ENCODE measurements at regions not wholly inside any gene's neighbourhood (a gene's known extent, or its start where the extent isn't known, plus 50 kb on each side); places are given as distances from the start of the nearest gene placed in this dataset.

GRCh38 chr17:71375948-71376347 is 744.9 kb upstream of the SOX9 start:
- FAIRE-seq, result no peak

- no peak for FAIRE-seq
Observed at GRCh38 chr17:71376933-71377332, 743.9 kb upstream of the SOX9 start.

GRCh38 chr17:71378036-71378435 is 742.8 kb upstream of the SOX9 start:
- FAIRE-seq, result no peak

GRCh38 chr17:71378741-71379140 is 742.1 kb upstream of the SOX9 start:
- no peak for FAIRE-seq

- no peak for FAIRE-seq
Observed at GRCh38 chr17:71379512-71379911, 741.3 kb upstream of the SOX9 start.

- FAIRE-seq, result no peak
Observed at GRCh38 chr17:71380535-71380934, 740.3 kb upstream of the SOX9 start.

GRCh38 chr17:71380936-71381335 is 739.9 kb upstream of the SOX9 start:
- no peak for FAIRE-seq

- FAIRE-seq, result no peak
Observed at GRCh38 chr17:71383091-71383490, 737.7 kb upstream of the SOX9 start.

GRCh38 chr17:71387456-71387855 is 733.4 kb upstream of the SOX9 start:
- FAIRE-seq, result no peak

- no peak for FAIRE-seq
Observed at GRCh38 chr17:71392715-71393567, 727.9 kb upstream of the SOX9 start.

GRCh38 chr17:71395901-71396300 is 724.9 kb upstream of the SOX9 start:
- FAIRE-seq, result no peak

GRCh38 chr17:71396711-71397110 is 724.1 kb upstream of the SOX9 start:
- FAIRE-seq, result no peak

- no peak for FAIRE-seq
Observed at GRCh38 chr17:71398025-71398424, 722.8 kb upstream of the SOX9 start.

- FAIRE-seq, result no peak
Observed at GRCh38 chr17:71398800-71399219, 722.0 kb upstream of the SOX9 start.

GRCh38 chr17:71399221-71399620 is 721.6 kb upstream of the SOX9 start:
- FAIRE-seq, result no peak

GRCh38 chr17:71399649-71400048 is 721.2 kb upstream of the SOX9 start:
- no peak for FAIRE-seq

GRCh38 chr17:71402007-71402406 is 718.8 kb upstream of the SOX9 start:
- FAIRE-seq, result no peak

- FAIRE-seq, result no peak
Observed at GRCh38 chr17:71402661-71403141, 718.1 kb upstream of the SOX9 start.

GRCh38 chr17:71405101-71405500 is 715.7 kb upstream of the SOX9 start:
- FAIRE-seq, result no peak

- FAIRE-seq, result no peak
Observed at GRCh38 chr17:71407981-71408380, 712.8 kb upstream of the SOX9 start.

GRCh38 chr17:71409137-71409536 is 711.7 kb upstream of the SOX9 start:
- FAIRE-seq, result no peak

- FAIRE-seq, result no peak
Observed at GRCh38 chr17:71409712-71410111, 711.1 kb upstream of the SOX9 start.

GRCh38 chr17:71412803-71413202 is 708.0 kb upstream of the SOX9 start:
- no peak for FAIRE-seq

GRCh38 chr17:71413935-71414334 is 706.9 kb upstream of the SOX9 start:
- FAIRE-seq, result no peak

- FAIRE-seq, result no peak
Observed at GRCh38 chr17:71417142-71417541, 703.7 kb upstream of the SOX9 start.
